Breast epithelium (tissue), 3 donors: ENCODE measurements at regions not wholly inside any gene's neighbourhood (a gene's known extent, or its start where the extent isn't known, plus 50 kb on each side); places are given as distances from the start of the nearest gene placed in this dataset.

Source experiments
- CTCF ChIP-seq, 3 donors: fragments of 450-650 bp; IDR thresholded peaks; one replicate each; pipeline ENCODE4 v1.5.1; 2016 to 2017; ENCODE audit warnings: antibody characterized with exemption in 3 of 3, mild to moderate bottlenecking in 3 of 3, moderate library complexity in 3 of 3
- POLR2A ChIP-seq: fragments of 450-650 bp; IDR thresholded peaks from one replicate; pipeline ENCODE4 v1.6.1; 2016; ENCODE audit warnings: antibody characterized with exemption, mild to moderate bottlenecking, moderate library complexity
- POLR2AphosphoS5 ChIP-seq, 3 donors: sonication (generic); formaldehyde crosslinking; IDR thresholded peaks; one replicate each; pipeline ENCODE4 v1.6.1; 2017; ENCODE audit warnings: antibody characterized with exemption in 3 of 3

GRCh38 chr18:23365602-23366001 is 87.5 kb upstream of the RIOK3 start:
- no peak for TF ChIP-seq CTCF (IDR thresholded peaks at IDR 0.05)
- no peak for TF ChIP-seq POLR2A
- no peak for TF ChIP-seq POLR2AphosphoS5 (IDR thresholded peaks at IDR 0.05)
